Fibroblast of lung (primary cell): ENCODE measurements at regions not wholly inside any gene's neighbourhood (a gene's known extent, or its start where the extent isn't known, plus 50 kb on each side); places are given as distances from the start of the nearest gene placed in this dataset.

Experiments used
- DNase-seq, 2 donors: peaks; one replicate each; pipeline versions ENCODE4 v3.0.0 to v3.0.0-alpha.2; 2010; ENCODE audit warnings: low read depth in 2 of 2
- H2AFZ ChIP-seq: 2 replicates; pipeline ENCODE4 v1.5.1; 2012; ENCODE audit warnings: low read length, control low read depth, inconsistent platforms
- H3K27ac ChIP-seq: 2 replicates; pipeline ENCODE4 v1.5.1; 2011; ENCODE audit warnings: low read length, control low read depth; ENCODE audit not compliant: insufficient read depth
- H3K27me3 ChIP-seq: 2 replicates; pipeline ENCODE4 v1.5.1; 2011; ENCODE audit warnings: mild to moderate bottlenecking, low read length; ENCODE audit not compliant: control insufficient read depth, insufficient read depth
- H3K36me3 ChIP-seq: 2 replicates; pipeline ENCODE4 v1.5.1; 2011; ENCODE audit warnings: low read length; ENCODE audit not compliant: control insufficient read depth, insufficient read depth
- H3K4me1 ChIP-seq: 2 replicates; pipeline ENCODE4 v1.5.1; 2011; ENCODE audit warnings: low read length; ENCODE audit not compliant: control insufficient read depth, insufficient read depth; ENCODE audit errors: extremely low read depth
- H3K4me2 ChIP-seq: 2 replicates; pipeline ENCODE4 v1.5.1; 2011; ENCODE audit warnings: low read length, control low read depth; ENCODE audit not compliant: insufficient read depth; ENCODE audit errors: extremely low read depth
- H3K4me3 ChIP-seq, 4 experiments: fragments of 200-600 bp in 1 of 4; sonication (generic) in 1 of 4; replicated peaks in 1 of 4; 2 replicates each; pipeline ENCODE4 v1.5.1; 2011 to 2016; ENCODE audit warnings: low read length in 4 of 4, low read depth in 3 of 4, mild to moderate bottlenecking in 3 of 4, control low read depth in 2 of 4, inconsistent platforms in 1 of 4, mixed read lengths in 1 of 4; ENCODE audit not compliant: insufficient read depth in 1 of 4; ENCODE audit errors: control extremely low read depth in 1 of 4
- H3K79me2 ChIP-seq: 2 replicates; pipeline ENCODE4 v1.5.1; 2012; ENCODE audit warnings: mild to moderate bottlenecking, low read length, inconsistent platforms; ENCODE audit not compliant: control insufficient read depth, insufficient read depth
- H3K9ac ChIP-seq: 2 replicates; pipeline ENCODE4 v1.5.1; 2011; ENCODE audit warnings: mild to moderate bottlenecking, low read length, control low read depth; ENCODE audit not compliant: insufficient read depth
- H3K9me3 ChIP-seq: 2 replicates; pipeline ENCODE4 v1.5.1; 2012; ENCODE audit warnings: low read depth, low read length; ENCODE audit not compliant: control insufficient read depth, insufficient read depth
- H4K20me1 ChIP-seq: 2 replicates; pipeline ENCODE4 v1.5.1; 2011; ENCODE audit warnings: low read length; ENCODE audit not compliant: control insufficient read depth, insufficient read depth; ENCODE audit errors: extremely low read depth
- EZH2 ChIP-seq: IDR thresholded peaks from 2 replicates; pipeline ENCODE4 v1.5.1; 2012; ENCODE audit warnings: low read length, control low read depth, mild to moderate bottlenecking; ENCODE audit errors: missing control alignments
- TF ChIP-seq, protein P1 (sequence below), 2 donors: IDR thresholded peaks in 1 of 2; conservative IDR thresholded peaks in 1 of 2; 1 replicate in 1 of 2; 2 replicates in 1 of 2; pipeline ENCODE4 v1.5.1; 2011 to 2012; ENCODE audit warnings: low read length in 2 of 2, control low read depth in 1 of 2, inconsistent platforms in 1 of 2, low read depth in 1 of 2, mild to moderate bottlenecking in 1 of 2

GRCh38 chr2:144277622-144278354, 242.1 kb downstream of the ZEB2 start:
- Histone ChIP-seq H3K79me2 (no peaks in the 10 kb centered on the region), H3K4me2 (no peak overlapping the region), H3K4me1 (no peaks in the 10 kb centered on the region), H3K27me3 (no peaks in the 10 kb centered on the region), H3K9ac (no peak overlapping the region), H2AFZ (no peak overlapping the region), H3K9me3 (no peaks in the 10 kb centered on the region), H3K27ac (no peak overlapping the region), H4K20me1 (no peaks in the 10 kb centered on the region), H3K36me3 (no peaks in the 10 kb centered on the region), H3K4me3 (no peak overlapping the region)
- DNase-seq = no peak
- TF ChIP-seq, protein P1, sequence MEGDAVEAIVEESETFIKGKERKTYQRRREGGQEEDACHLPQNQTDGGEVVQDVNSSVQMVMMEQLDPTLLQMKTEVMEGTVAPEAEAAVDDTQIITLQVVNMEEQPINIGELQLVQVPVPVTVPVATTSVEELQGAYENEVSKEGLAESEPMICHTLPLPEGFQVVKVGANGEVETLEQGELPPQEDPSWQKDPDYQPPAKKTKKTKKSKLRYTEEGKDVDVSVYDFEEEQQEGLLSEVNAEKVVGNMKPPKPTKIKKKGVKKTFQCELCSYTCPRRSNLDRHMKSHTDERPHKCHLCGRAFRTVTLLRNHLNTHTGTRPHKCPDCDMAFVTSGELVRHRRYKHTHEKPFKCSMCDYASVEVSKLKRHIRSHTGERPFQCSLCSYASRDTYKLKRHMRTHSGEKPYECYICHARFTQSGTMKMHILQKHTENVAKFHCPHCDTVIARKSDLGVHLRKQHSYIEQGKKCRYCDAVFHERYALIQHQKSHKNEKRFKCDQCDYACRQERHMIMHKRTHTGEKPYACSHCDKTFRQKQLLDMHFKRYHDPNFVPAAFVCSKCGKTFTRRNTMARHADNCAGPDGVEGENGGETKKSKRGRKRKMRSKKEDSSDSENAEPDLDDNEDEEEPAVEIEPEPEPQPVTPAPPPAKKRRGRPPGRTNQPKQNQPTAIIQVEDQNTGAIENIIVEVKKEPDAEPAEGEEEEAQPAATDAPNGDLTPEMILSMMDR (conservative IDR thresholded peaks at IDR 0.05 in 1 of 2, IDR thresholded peaks at IDR 0.05 in 1 of 2; ENCODE audit: low read depth in 1 of 2, low read length in 2 of 2) = no peak
- no peak for TF ChIP-seq EZH2

GRCh38 chr2:144275340-144275739, 244.6 kb downstream of the ZEB2 start:
- no peak for TF ChIP-seq EZH2
- TF ChIP-seq, protein P1 (conservative IDR thresholded peaks at IDR 0.05 in 1 of 2, IDR thresholded peaks at IDR 0.05 in 1 of 2; ENCODE audit: low read depth in 1 of 2, low read length in 2 of 2) = no peak
- no peaks in the 10 kb centered on the region for H3K36me3 ChIP-seq
- no peak for DNase-seq

DNA sequence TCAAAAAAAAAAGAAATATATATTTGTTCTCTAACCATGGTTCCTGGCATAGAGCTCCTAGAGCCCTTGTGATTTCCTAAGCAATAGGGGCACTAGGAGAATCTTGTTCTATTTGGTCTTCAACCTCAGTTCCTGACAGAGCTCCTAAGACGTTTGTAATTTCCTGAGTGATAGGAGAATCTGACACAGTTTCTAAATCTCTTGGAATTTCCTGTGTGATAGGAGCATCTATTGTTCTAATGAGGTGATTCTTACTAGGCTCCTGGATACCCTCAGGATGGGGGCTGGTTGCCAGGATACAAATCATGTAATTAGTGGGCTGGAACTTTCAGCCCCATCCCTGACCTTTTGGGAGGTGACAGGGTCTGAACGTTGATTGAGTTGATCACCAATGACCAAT, 245.8 kb downstream of the ZEB2 start:
- H3K27me3 ChIP-seq = no peaks in the 10 kb centered on the region

More at GRCh38 chr2:144275340-144275739, 244.6 kb downstream of the ZEB2 start:
- Histone ChIP-seq H3K27ac (no peak overlapping the region), H3K4me1 (no peaks in the 10 kb centered on the region), H4K20me1 (no peaks in the 10 kb centered on the region), H3K4me3 (no peak overlapping the region), H3K27me3 (no peaks in the 10 kb centered on the region), H2AFZ (no peak overlapping the region), H3K79me2 (no peaks in the 10 kb centered on the region), H3K4me2 (no peak overlapping the region), H3K9me3 (no peaks in the 10 kb centered on the region), H3K9ac (no peak overlapping the region)

More for the DNA sequence above, 245.8 kb downstream of the ZEB2 start:
- Histone ChIP-seq H3K9me3 (no peaks in the 10 kb centered on the region), H3K9ac (no peak overlapping the region), H4K20me1 (no peaks in the 10 kb centered on the region), H3K27ac (no peak overlapping the region), H2AFZ (no peak overlapping the region), H3K79me2 (no peaks in the 10 kb centered on the region), H3K36me3 (no peaks in the 10 kb centered on the region), H3K4me2 (no peak overlapping the region), H3K4me1 (no peaks in the 10 kb centered on the region), H3K4me3 (no peak overlapping the region)
- TF ChIP-seq, protein P1 (conservative IDR thresholded peaks at IDR 0.05 in 1 of 2, IDR thresholded peaks at IDR 0.05 in 1 of 2; ENCODE audit: low read depth in 1 of 2, low read length in 2 of 2) = no peak
- no peak for TF ChIP-seq EZH2
- DNase-seq = no peak
